Mesodermal cell (in vitro differentiated cells): ENCODE measurements at regions not wholly inside any gene's neighbourhood (a gene's known extent, or its start where the extent isn't known, plus 50 kb on each side); places are given as distances from the start of the nearest gene placed in this dataset.
"Not testable (repeated sequence)": the region's sequence is repeated elsewhere in the genome, so short reads cannot be mapped to it uniquely, and the experiment has no call there.

Source experiments
- H3K27ac ChIP-seq: 2 replicates; pipeline ENCODE4 v1.7.0; 2013; ENCODE audit warnings: mild to moderate bottlenecking, low read depth, low read length, moderate library complexity; ENCODE audit not compliant: severe bottlenecking
- H3K36me3 ChIP-seq: 2 replicates; pipeline ENCODE4 v1.7.1; 2013; ENCODE audit warnings: mild to moderate bottlenecking, low read length, moderate library complexity; ENCODE audit not compliant: control insufficient read depth, insufficient read depth
- H3K4me1 ChIP-seq: one replicate; pipeline ENCODE4 v1.7.1; 2013; ENCODE audit warnings: mild to moderate bottlenecking, low read length; ENCODE audit not compliant: insufficient read depth, control insufficient read depth, poor library complexity, severe bottlenecking
- H3K4me3 ChIP-seq: 2 replicates; pipeline ENCODE4 v1.7.0; 2013; ENCODE audit warnings: low read length, control low read depth, mild to moderate bottlenecking; ENCODE audit not compliant: insufficient read depth, poor library complexity, severe bottlenecking; ENCODE audit errors: extremely low read depth
- H3K9me3 ChIP-seq: 2 replicates; pipeline ENCODE4 v1.7.1; 2013; ENCODE audit warnings: mild to moderate bottlenecking, low read length, moderate library complexity; ENCODE audit not compliant: control insufficient read depth
- WGBS, 2 experiments: methylation state at CpG; one replicate each; pipeline ENCODE4 v1.1.5; 2013; ENCODE audit warnings: missing lambda C conversion rate in 2 of 2; ENCODE audit not compliant: insufficient coverage in 2 of 2; 5-methylcytosine and 5-hydroxymethylcytosine counted together

GRCh38 chr11:128042290-128042751 is 545.0 kb downstream of the ETS1 start:
- WGBS, 2 experiments, result 20 to 62% methylated on average over 2 of the region's 3 CpGs
- Histone ChIP-seq H3K27ac (no peak overlapping the region), H3K9me3 (no peaks in the 10 kb centered on the region), H3K36me3 (no peaks in the 10 kb centered on the region), H3K4me1 (no peaks in the 10 kb centered on the region), H3K4me3 (no peak overlapping the region)

DNA sequence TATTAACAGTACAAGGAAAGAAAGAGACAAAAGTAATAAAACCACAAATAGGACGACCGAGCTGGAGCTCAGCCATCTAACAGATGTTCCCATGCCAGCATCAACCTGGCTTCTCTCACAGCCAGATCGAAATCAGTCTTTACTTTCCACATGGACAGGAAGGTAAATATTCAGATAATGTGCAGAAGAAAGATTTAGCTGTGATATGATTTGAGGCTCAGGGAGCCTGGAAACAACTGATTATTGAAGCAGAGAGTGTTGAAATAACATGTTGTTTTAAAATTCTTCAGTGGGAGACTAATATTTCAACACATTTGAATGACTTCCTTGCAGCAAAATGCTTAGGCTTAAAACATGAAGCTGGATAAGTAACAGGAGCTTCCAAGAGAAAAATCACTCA is 546.8 kb downstream of the ETS1 start:
- Histone ChIP-seq H3K9me3 (no peaks in the 10 kb centered on the region), H3K4me3 (no peak overlapping the region), H3K4me1 (no peaks in the 10 kb centered on the region), H3K36me3 (no peaks in the 10 kb centered on the region), H3K27ac (no peak overlapping the region)
- WGBS, 2 experiments, result no CpG with 5 or more reads among the region's 3 CpGs

DNA sequence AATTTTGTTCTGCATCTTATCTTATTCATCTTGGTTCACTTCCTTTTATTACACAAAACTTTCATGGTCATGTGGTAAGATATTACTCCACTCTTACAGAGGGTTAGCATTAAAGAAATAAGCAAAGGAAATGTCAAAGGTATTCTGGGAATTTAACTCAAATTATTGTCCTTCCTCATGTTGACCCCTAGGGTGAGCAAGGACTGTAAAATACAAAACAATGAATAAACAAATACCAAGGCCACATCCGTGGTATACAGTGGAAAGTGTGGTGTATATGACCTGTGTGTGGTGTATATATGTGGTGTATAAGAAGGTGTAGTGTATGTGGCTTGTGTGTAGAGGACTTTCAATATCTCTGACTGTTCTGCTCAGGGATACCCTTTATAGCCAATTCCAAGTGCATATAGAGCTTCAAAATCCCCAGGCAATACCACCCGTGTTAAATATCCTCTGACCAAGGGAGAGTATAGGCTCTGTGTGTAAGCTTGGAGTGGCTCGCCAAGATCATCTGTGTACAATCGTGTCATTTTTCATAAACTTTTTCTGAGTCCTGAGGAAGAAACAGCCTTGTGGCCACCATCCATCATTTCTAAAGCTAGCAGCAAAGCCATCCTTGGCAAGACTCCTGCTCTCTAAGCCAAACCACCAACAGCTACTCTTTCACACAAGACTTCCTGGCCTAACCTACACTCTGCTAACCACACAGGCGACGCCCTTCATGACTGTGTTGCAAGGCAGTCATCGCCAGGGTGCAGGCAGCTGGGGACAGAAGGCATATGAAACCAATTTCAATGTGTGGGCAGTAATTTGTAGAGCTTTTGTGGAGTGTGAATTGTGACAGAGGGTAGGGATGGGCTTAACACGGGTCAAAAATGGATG is 548.0 kb downstream of the ETS1 start:
- WGBS, 2 experiments, result 90 to 91% methylated on average over 3 to 4 of the region's 8 CpGs
- Histone ChIP-seq H3K9me3 (no peaks in the 10 kb centered on the region), H3K4me3 (no peak overlapping the region), H3K4me1 (no peaks in the 10 kb centered on the region), H3K27ac (no peak overlapping the region), H3K36me3 (no peaks in the 10 kb centered on the region)

DNA sequence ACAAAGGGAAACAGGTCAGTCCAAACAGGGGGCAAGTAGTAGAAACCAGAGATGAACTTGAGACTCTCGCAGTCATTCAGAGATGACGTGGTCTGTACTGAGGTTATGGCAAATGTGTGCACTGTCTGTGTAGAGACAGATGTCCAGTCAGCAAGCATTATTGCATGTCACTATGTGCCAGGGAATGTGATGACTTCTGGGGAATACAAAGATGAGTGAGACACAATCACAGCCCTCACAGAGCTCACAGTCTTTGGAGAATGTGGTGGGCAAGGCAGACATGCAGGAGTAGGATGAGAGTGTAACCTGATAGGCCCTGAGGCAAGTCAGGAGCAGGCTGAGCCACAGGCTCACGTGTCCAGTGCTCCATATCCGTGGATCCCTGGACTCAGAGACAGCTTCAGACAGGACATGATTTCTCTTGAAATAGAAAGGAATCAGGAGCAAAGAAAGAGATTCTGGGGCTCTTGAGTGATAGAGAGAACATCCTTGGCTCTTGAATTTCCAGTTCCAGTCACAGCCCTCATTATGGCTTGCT is 550.7 kb downstream of the ETS1 start:
- Histone ChIP-seq H3K4me3 (no peak overlapping the region), H3K36me3 (no peaks in the 10 kb centered on the region), H3K9me3 (no peaks in the 10 kb centered on the region), H3K27ac (no peak overlapping the region), H3K4me1 (no peaks in the 10 kb centered on the region)
- 85 to 98% methylated on average over 4 of the region's 4 CpGs for WGBS, 2 experiments

- Histone ChIP-seq H3K4me1 (no peaks in the 10 kb centered on the region), H3K9me3 (no peaks in the 10 kb centered on the region), H3K27ac (no peak overlapping the region), H3K4me3 (no peak overlapping the region), H3K36me3 (no peaks in the 10 kb centered on the region)
- 86 to 98% methylated on average over 4 of the region's 5 CpGs for WGBS, 2 experiments
These were observed 551.4 kb downstream of the ETS1 start for GRCh38 chr11:128036006-128036405.

GRCh38 chr11:128031538-128032134 is 555.7 kb downstream of the ETS1 start:
- H3K36me3 ChIP-seq, H3K4me1 ChIP-seq, H3K27ac ChIP-seq, H3K9me3 ChIP-seq, H3K4me3 ChIP-seq: not testable (repeated sequence)
- 35 to 48% methylated on average over 6 to 9 of the region's 14 CpGs for WGBS, 2 experiments

GRCh38 chr11:128029219-128029722 is 558.1 kb downstream of the ETS1 start:
- WGBS, 2 experiments, result 78 to 100% methylated on average over 1 of the region's 1 CpG
- no peaks in the 10 kb centered on the region for H3K4me1 ChIP-seq
- H3K4me3 ChIP-seq, result no peak overlapping the region
- H3K36me3 ChIP-seq, result no peaks in the 10 kb centered on the region
- H3K27ac ChIP-seq, result no peak overlapping the region
- no peaks in the 10 kb centered on the region for H3K9me3 ChIP-seq

GRCh38 chr11:128026596-128026995 is 560.8 kb downstream of the ETS1 start:
- Histone ChIP-seq H3K9me3 (no peaks in the 10 kb centered on the region), H3K4me1 (no peaks in the 10 kb centered on the region), H3K4me3 (no peak overlapping the region), H3K27ac (no peak overlapping the region), H3K36me3 (no peaks in the 10 kb centered on the region)
- 92 to 97% methylated on average over 2 to 4 of the region's 6 CpGs for WGBS, 2 experiments

GRCh38 chr11:128022761-128023160 is 564.6 kb downstream of the ETS1 start:
- Histone ChIP-seq H3K4me1 (no peaks in the 10 kb centered on the region), H3K36me3 (no peaks in the 10 kb centered on the region), H3K9me3 (no peaks in the 10 kb centered on the region), H3K4me3 (no peak overlapping the region), H3K27ac (no peak overlapping the region)

DNA sequence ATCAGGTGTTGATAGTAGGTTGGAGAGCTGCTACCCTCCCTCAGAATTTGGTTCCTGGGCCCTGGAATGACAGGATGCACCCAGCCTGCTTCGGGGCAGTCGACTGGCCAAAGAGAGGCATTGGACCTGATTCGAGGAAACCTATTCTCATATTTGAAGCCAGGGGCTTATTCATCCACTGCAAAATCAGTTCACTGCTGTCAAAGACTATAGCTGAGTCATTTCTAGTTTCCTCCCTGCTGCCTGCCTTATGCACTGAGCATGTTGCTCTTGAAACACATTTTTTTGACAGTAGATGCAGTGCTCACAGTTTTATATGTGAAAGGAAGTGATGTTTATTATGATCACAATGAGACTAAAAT is 565.4 kb downstream of the ETS1 start:
- no peaks in the 10 kb centered on the region for H3K9me3 ChIP-seq
- no peak overlapping the region for H3K4me3 ChIP-seq
- no peaks in the 10 kb centered on the region for H3K4me1 ChIP-seq
- 88 to 94% methylated on average over 2 to 3 of the region's 3 CpGs for WGBS, 2 experiments
- H3K27ac ChIP-seq, result no peak overlapping the region
- no peaks in the 10 kb centered on the region for H3K36me3 ChIP-seq
